GM19438 (cell line): ENCODE measurements at regions not wholly inside any gene's neighbourhood (a gene's known extent, or its start where the extent isn't known, plus 50 kb on each side); places are given as distances from the start of the nearest gene placed in this dataset.
"Not testable (repeated sequence)": the region's sequence is repeated elsewhere in the genome, so short reads cannot be mapped to it uniquely, and the experiment has no call there.

Experiments
- ATAC-seq: cut with Tn5 transposase; IDR thresholded peaks from one replicate; pipeline ENCODE4 v1.9.1; 2021; ENCODE audit warnings: low read depth; ENCODE audit not compliant: unreplicated experiment

DNA sequence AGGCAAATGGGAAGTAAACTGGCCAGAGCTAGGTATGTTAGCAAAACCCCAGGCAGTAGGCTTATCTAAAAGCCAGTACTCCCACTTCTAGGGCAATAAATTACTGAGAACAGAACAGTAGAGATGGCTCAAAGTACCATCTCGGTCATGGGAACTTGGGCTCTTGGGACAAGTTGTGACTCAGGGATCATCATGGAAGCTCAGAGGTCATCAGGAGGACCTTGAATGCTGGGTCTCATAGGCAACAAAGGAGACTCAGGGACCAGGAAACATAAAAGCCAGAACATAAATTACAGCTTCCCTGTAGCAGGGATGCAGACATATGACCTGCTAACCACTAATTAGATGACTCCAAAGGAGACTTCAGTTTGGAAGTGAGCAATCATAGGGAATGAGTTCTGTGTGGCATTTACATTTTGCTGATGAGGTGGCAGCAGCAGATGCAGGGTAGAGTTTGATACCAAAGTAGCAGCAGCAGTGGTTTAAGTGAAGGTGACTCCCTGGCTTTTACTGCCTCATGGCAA lies 97.6 kb upstream of the SCAF11 start:
- no peak for ATAC-seq

DNA sequence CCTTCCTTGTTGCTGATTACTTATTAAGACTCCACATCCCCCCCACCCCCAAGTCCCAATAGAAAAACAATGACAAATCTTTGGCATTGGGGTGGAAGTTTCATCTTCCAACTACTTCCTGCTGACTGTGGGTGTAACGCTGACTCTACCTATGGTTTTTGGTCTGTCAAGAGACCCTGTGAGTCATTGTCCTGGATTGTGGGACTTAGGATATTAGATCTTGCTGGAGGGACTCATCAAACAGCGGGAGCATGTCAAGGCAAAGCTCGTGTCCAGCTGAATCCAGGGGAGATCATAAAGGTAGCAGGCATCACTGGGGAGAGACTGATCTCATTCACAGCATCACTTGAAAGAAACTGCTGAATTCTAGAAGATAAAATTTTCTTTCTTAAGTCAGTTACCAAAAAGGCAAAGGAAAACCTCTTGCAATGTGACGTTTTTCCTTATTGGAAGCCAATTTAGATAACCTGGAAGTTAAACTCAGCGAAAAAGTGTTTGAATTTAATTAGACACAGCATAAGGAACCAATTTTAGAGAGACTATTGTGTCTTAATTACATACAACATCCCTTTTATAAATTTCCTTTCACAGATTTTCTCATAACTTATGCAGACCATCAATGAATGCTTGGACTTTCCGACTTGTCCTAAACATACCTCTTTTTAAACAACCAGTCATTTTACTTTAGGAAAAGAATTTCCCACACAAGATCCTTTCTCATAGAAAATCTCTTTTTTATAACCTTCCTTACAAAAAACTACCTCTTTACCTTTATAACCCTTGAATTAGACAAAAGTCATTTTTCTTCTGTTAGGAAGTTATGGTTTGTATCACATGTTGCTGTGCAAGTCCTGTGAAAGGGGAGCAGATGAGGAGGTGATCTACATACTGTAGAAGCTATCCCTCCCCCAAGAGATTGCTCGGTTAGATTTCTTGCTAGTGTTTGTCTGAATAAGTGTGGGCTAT lies 94.6 kb upstream of the SCAF11 start:
- no peak for ATAC-seq

DNA sequence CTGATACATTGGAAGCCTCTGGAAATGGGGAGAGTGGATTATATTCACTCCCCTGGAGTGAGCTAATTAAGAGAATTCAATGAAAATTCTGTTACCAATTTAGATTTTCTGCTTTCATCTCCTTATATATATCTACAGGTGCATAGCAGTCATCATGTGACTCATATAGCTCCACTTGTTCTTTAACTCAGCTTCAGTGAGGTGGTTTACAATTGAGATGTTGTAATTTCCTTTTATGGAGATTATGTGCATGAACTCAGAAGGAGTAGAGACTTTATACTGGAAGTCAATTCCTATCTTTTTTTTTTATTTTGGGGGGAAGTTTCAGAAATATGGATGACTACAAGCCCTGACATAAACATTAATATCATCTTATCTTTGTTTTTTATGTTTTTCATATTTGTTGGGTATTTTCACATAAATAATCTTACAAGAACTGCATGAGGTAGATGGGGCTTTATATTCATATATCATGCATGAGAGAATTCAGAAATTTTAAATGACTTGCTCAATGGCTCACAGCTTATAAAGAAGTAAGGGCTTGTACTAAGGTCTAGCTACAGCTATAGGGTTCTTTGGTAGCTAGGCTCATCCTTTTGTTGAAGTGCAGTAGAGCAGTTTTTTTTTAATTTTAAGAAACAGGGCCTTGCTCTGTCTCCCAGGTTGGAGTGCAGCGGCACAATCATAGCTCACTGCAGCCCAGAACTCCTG lies 92.3 kb upstream of the SCAF11 start:
- ATAC-seq = no peak

DNA sequence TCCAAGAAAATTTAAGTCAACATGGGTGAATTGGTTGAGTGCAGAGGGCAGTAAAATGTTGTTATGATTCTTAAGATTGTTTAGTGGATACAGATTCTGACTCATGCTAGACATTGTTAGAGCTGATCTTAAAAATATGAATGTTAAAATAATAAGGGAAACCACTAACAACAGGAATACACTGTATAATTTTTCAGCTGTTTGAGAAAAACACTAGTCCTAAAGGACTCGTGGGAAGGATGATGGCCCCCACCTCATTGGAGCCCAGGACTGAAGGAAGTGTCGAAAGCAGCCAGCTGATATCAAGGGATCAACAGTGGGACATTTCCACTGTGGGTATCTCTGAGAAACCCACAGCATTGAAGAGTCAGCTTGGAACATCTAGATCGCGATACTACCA lies 82.9 kb upstream of the SCAF11 start:
- no peak for ATAC-seq

DNA sequence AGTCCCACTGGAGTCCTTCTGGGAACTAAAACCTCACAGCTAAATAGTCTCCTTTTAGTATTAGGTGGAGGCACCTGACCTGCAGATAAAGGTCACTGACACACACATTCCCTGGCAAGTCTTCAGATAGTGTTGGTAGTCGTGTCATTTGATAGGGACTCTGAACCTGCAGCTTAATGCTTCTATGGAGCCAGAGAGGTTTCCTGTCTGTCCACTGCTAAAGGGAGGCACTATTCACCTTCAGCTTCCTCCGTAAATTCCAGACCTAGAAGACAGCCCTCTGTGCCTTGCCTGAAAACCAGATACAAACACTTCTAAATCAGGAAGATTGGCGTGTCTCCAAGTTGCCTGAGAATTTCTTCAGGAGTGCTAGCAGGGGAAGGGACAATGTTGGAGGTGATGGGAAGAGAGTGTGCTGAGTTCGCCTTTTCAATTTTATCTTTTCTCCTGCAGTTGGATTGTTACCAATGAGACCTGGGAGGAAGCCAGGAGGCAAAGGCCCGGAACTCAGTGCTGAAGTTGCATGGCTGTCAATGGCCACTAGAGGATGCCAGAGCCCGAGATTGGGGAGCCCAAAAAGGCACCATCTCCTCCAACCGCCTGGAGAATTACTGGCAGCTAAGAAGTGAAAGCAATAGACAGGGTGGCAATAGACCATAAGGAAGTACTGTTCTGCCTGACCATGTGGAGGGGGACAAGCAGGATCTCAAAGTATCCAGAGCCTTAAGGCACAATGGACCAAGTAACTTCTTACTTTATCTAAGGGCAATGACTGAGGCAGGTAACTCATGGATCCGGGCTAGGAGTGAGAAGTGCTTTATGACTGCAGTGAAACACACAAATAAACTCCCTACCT lies 81.6 kb upstream of the SCAF11 start:
- peak; percentile 93 for ATAC-seq

DNA sequence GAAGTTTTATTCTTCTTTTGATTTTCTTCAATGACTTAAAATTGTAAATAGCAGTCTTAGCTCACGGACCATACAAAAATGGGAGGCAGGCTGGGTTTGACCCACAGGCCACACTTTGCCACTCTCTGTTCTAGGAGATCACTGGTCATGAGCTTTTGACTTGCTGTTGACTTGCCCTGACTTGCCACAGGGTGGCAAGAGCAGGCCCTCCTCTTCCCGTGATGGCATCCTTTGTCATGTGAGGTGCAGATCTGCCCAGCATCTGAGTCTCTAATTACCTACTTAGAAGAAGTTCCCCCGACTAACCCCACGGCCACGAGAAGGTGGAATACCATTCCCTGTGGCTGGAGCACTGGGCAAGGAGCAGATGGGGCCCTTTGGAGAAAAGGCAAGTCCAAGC lies 81.0 kb upstream of the SCAF11 start:
- no peak for ATAC-seq

DNA sequence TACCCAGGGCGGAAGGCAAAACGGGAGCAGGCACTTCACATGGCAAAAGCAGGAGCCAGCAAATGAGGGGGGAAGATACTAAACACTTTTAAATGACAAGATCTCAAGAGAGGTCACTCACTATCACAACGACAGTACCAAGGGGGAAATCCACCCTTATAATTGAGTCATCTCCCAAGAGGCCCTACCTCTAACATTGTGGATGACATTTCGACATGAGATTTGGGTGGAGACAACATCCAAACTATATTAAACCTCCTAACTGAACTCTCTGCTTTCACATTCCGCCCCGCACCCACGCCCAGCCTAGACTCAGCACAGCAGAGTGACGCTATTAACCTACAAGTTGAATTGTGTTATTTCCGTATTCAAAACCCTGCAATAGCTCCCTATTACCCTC lies 76.7 kb upstream of the SCAF11 start:
- ATAC-seq = no peak

DNA sequence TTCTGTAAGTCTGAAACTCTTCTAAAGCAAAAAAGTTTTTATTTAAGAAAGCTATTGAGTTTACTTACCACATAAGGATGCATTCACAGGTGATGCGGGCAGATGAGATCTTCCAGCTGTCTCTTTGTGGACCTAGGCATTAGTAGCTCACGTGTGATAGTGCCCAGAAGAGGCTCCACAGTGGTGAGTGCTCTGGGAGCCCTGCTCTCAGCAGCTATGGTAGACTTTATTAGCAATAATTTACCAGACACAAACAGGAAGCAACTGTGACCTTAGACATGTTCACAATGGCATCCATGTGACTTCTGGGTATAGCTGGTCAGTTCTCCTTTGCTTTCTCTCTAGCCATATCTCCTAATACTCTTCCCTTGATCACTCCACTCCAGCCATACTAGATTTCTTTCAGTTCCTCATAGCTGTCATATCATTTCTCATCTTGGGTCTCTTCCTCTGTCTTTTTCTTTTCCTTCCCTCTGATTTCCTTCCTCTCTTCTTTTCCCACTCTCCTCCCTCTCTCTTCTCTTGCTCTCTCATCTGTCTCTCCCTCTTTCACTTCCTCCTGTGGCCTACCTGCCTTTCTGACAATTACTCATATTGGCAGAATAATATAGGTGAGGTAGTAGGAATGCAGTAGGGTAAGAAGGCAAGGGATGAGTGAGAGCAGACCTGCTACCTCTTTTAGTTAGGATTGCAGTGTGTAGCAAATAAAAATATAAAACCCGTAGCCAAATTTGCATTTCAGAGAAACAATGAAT lies 75.2 kb upstream of the SCAF11 start:
- peak; percentile 88 for ATAC-seq

DNA sequence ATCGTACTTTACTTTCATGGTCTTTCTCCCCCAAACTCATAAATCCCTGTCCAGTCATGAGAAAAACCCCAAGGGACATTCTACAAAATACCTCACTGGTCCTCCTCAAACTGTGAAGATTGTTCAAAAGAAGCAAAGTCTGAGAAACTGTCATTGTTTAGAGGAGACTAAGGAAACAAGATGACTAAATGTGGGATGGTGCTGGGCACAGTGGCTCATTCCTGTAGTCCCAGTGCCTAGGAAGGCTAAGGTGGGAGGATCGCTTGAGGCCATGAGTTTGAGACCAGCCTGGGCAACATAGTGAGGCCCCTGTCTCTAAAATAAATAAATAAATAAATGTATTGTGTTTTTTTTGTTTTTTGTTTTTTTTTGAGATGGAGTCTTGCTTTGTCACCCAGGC lies 74.2 kb upstream of the SCAF11 start:
- ATAC-seq = no peak

DNA sequence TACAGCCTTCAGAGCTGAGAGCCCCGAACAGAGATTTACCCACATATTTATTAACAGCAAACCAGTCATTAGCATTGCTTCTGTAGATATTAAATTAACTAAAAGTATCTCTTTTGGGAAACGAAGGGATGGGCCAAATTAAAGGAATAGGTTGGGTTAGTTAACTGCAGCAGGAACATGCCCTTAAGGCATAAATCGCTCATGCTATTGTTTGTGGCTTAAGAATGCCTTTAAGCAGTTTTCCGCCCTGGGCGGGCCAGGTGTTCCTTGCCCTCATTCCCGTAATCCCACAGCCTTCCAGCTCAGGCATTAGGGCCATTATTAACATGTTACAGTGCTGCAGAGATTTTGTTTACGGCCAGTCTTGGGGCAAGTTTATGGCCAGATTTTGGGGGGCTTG lies 68.3 kb upstream of the SCAF11 start:
- not testable (repeated sequence) for ATAC-seq

DNA sequence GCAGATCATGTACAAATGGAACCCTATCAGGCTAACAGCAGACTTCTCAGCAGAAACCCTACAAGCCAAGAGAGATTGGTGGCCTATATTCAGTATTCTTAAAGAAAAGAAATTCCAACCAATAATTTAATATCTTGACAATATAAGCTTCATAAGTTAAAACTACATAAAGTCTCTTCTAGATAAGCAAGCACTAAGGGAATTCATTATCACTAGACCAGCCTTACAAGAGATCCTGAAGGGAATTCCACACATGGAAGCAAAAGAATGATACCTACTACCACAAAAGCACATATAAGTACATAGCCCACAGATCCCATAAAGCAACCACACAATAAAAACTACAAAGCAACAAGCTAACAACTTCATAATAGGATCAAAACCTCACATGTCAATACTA lies 60.4 kb upstream of the SCAF11 start:
- ATAC-seq = no peak

DNA sequence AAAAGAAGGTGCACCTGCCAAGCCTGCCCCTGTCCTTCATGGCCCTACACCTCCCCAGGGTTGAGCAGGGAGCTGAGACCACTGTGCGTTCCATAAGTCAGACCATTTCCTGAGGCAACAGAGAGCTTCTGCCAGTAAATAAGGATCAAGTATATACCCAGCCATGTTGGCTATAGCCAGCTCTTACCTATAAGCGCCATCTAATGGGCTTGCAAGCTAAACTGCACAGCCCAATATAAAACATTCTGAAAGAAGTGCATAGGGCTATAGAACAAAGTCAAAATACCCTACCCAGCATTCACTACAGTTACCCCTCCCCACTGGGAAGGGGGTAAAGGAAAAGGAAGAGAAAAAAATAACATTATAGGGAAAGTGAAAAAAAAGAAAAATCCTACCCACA lies 59.3 kb upstream of the SCAF11 start:
- ATAC-seq = no peak

DNA sequence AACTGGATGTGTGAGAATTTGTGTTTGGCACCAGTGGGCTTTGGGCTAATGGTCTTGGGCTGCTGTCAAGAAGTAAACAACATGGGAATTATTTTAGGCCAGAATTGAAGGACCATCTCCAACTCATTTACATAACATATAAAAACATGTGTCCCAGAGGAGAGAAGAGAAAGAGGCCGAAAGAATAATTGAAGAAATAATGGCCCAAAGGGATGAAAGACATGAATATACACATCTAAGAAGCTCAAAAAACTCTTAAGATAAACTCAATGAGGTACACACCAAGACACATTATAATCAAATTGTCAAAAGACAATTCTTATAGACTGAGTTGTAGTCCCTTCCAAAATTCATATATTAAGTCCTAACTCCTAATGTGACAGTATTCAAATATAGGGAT lies 56.1 kb upstream of the SCAF11 start:
- ATAC-seq = no peak

DNA sequence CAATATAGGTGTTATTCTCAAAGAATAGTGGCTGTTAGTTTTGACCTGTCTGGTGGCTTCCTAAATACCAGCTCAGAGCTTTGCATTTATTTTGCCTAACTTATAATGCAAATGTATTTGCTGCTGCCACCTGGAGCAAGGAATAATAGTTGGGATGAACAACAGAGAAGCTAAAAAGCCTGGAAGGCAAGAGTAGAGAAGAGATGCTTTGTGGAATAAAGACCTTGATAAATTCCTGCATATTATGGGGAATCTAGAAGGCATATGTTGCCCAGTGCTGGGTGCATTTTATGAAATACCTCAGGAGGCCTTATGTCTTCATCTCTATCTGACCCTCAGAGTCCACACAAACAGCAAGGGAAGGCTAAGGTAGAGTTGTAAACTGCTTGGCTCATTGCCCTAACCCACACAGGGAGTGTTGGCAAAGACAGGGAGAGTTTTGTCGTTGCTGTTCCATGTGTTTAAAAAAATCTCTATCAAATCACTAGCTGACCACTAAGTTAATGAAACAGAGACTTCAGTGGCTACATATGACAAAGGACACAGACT lies 53.7 kb upstream of the SCAF11 start:
- no peak for ATAC-seq
